Muscle of arm (tissue), 1 donor: ENCODE measurements at regions not wholly inside any gene's neighbourhood (a gene's known extent, or its start where the extent isn't known, plus 50 kb on each side); places are given as distances from the start of the nearest gene placed in this dataset.

Source experiments
- DNase-seq: peaks from one replicate; pipeline ENCODE4 v3.0.0-alpha.2; 2013

DNA sequence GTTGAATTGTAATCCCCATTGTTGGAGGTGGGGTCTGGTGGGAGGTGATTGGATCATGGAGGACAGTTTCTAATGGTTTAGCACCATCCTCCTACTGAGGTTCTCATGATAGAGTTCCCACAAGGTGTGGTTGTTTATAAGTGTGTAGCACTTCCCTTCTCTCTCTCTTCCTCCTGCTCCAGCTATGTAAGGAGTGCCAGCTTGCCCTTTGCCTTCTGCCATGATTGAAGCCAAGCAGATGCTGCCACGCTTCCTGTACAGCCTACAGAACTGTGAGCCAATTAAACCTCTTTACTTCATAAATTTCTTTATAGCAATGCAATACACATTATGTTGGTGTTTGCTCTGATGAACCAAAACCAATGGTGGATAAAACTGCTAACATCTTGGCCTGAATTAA is 238.2 kb downstream of the EFNB2 start:
- DNase-seq = no peak

GRCh38 chr13:106296723-106297122 is 238.7 kb downstream of the EFNB2 start:
- DNase-seq = no peak

- DNase-seq = no peak
Measured at GRCh38 chr13:106295971-106296370, 239.5 kb downstream of the EFNB2 start.

- DNase-seq = no peak
Measured at GRCh38 chr13:106291006-106291405, 244.5 kb downstream of the EFNB2 start.

DNA sequence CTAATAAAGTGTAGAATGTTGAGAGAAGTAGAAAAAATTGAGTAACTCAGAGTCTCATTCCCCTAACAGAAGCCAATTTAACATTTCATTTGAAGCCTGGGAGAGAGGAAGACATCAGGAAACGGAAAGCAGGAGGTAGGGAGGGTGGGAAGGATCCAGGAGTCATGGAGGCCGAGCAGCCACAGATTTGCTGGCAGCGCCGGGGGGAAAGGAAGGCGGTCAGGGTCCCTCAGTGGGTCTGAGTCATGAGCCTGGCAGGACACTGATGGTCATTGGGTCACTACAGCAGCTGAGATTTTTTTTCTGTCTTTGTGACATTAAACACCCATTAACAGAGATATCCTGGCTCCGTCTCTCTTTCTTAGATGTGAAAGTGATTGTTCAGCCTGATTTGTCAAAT is 248.1 kb downstream of the EFNB2 start:
- no peak for DNase-seq

DNA sequence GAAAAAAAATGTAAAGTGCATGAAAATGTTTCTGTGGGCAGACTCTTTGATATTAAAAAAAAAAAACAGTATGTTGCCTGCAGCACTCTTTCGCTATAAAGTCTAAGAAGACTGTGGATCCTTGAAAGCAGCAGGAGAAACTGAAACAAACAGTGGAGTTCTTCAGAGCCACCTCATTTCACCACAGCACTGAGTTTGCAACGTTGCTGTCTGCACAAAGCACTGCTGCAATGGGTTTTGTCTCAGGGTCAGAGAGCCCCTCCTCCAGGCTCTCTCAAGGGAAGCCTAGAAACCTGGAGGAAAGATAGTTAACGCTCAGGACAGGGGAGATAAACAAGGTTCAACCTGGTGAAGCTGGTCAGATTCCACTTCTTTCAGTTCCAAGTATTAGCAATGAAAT is 248.7 kb downstream of the EFNB2 start:
- no peak for DNase-seq

GRCh38 chr13:106284358-106284757 is 251.1 kb downstream of the EFNB2 start:
- no peak for DNase-seq

DNA sequence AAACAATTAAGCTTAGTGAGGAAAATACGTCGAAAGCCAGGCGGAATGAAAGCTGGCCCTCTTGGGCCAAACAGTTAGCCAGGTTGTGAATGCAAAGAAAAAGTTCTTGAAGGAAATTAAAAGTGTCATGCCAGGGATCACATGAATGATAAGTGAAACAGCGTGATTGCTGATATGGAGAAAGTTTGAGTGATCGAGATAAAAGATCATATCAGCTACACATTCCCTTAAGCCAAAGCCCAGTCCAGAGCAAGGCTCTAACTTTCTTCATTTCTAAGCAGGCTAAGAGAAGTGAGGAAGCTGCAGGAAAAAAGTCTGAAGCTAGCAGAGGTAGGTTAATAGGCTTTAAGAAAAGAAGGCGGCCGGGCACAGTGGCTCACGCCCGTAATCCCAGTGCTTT is 254.0 kb downstream of the EFNB2 start:
- no peak for DNase-seq

DNA sequence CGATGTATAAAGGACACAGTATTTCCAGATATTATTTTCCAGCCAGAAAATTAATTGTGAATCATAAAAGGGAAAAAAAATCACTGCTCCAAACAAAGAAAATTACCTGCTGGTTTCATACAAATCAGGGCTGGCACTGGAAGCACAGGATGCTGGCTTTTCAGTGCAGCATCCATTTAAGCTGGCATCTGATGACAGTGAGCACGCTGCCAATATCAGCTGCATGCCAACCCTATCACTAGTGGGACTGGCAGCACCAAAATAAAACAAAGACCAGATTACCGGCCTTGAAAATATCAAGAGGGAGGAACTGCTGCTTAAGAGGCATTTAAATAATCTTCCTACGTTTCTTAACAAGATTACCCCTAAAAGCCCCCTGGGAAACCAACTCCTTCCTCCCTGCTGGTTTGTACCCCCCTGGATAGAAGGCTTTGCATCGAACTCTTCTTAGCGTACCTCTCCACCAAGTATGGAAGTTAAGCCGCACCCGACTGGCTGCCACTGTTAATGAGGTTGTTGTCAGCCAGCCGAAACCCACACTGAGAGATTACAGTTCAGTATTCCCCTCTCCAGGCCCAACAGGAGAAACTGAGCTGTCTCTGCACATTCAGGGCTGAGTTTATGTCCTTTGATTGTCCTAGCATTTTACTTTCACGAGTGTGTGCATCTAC is 257.8 kb downstream of the EFNB2 start:
- no peak for DNase-seq

DNA sequence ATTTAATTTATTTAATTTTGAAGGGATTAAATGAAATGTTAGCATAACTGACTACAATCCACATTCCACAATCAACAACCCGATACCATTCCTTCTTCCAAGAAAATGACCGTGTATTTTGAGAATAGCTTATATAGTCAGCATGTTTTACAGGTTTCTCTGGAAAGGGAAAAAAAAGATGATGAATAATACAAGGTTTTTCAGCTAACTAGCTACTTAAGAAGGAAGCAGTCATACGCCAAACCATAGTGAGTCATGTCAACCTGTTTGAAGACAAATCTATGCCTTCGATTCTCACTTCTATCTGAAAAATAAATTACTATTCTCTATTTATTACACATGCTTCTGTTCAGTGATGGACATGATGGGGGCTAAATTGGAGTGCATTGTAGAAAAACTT is 258.6 kb downstream of the EFNB2 start:
- DNase-seq = no peak

DNA sequence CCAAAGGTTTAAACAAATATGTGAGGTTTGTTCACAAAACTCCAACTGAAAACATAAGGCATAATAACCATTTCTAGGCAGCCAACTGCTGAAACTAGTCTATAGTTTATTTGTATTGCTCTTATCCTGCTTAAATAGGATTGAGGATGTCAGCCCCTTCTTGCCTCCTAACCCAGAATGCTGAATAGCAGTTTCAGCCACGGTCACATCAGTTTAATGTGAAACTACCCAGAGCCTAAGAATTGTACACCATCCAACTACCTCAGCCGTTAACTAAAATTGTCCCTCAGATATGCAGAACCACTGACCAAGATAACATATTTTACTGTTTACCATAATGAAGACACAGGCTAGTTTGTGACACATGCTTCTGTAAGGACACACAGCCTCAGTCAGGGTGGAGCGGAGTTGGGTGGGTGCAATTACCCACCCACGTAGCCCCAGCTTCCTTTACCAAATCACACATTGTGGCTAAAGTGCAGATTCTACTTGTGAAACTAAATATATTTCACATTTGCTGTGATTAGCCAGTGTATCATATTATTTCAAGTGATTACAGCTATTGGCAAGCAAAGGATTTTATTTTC is 259.9 kb downstream of the EFNB2 start:
- DNase-seq = no peak

- DNase-seq = no peak
Measured at GRCh38 chr13:106274551-106275203, 260.8 kb downstream of the EFNB2 start.

- no peak for DNase-seq
Measured at GRCh38 chr13:106263801-106264200, 271.7 kb downstream of the EFNB2 start.

DNA sequence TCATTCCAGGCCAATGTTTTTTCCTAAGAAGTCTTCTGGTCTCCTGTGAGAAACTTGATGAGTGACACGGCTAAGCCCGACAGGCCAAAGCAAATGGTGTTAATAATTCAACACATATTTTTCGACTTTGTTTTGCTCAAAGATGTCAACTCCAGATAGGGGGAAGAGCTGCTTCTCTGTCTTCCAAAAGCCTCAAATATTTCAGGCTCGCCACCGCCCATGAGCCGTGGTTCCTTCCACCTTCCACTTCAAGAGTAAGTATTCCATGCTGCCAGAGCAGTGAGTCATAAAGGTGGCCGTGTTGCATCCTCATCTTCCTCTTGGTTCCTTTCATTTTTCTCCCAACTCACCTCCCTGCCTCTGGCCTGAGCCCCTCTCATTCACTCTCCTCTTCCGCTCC is 272.6 kb downstream of the EFNB2 start:
- no peak for DNase-seq

- no peak for DNase-seq
Measured at GRCh38 chr13:106261450-106261849, 274.0 kb downstream of the EFNB2 start.

- DNase-seq = no peak
Measured at GRCh38 chr13:106260352-106260751, 275.1 kb downstream of the EFNB2 start.

GRCh38 chr13:106259928-106260327 is 275.5 kb downstream of the EFNB2 start:
- no peak for DNase-seq

DNA sequence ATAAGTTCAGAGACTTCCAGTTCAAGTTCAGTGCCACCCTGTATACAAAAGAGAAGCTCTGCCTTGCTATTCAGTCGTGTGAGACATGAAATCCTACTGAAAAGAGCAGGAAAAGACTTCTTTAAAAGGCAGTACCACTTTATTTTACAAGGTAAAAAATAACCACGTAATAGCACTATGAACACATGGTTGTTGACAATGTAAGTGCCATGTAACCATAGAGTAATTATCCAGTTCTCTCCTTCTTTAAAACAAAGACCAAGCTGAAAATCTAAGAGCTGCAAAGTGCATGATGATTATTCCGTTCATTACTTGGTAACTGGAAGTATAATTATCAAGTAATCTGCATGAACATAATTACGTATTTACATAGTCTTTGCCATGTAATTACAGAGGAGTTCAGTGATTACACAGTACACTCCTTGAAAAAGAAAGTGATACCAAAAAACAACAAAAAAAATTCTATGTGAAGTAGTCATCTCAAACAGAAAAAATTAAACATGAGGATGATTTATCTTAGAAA is 288.7 kb downstream of the EFNB2 start:
- no peak for DNase-seq

GRCh38 chr13:106246242-106246641 is 289.2 kb downstream of the EFNB2 start:
- no peak for DNase-seq

DNA sequence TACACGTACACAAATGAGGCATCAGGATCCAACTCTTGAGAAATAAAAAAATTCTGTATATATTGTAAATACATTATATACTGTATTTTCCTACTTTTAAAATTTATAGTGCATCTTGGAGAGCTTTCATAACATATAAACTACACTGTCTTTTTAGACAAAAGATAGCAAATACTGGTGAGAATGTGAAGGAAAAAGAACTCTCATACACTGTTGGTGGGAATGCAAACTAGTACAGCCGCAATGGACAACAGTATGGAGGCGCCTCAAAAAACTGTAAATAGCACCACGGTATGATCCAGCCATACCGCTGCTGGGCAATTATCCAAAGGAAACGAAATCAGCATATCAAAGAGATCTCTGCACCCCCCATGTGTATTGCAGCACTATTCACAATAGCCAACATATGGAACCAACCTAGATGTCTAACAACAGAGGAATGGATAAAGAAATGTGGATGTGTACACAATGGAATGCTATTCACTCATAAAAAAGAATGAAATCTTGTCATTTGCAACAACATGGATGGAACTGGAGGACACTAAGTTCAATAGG is 292.4 kb downstream of the EFNB2 start:
- no peak for DNase-seq

DNA sequence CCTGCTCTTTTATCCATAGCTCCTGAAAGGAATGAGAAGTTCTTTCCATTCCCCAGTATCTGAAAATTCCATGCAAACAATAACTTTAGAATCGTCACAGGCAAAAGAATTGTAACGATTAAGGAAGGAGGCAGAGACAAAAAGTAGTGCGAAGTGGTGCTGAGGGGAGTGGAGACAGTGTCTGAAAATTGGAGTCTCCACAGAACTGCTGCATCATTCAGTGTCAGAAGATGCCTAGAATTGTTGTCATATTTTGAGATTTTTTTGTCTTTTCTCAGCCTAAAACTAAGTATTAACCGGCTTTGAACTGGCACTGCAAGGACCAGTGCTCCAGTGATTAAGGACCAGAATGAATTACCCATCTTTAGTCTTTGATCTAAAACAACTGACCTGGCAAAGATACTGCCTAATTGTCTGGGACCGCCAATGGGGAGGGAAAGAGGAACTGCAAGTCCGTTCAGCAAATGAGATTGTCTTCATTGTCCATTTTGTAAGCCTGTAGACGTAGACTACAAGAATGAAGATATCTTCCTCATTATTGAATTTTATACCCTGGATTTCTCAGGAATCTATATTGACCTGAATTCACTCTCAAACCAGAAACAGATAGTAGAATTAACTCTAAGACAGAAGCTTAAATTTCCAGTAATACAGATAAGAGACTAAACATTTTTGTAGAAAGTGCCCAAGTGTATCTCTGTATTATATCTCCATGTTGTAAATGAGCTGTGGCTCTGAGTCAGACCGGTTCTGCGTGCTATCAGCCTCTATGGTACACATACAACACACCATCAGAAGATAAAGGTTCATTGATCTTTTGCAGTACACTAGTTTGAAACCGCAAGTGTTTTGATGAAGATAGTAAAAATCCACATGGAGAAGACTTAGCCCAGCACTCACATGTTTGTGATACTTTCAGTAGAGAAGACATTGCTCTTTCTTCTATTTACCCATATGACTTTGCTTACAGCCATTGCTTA is 293.2 kb downstream of the EFNB2 start:
- DNase-seq = no peak

GRCh38 chr13:106238690-106239089 is 296.8 kb downstream of the EFNB2 start:
- DNase-seq = no peak
